WERI-Rb-1 (cell line): ENCODE measurements at regions not wholly inside any gene's neighbourhood (a gene's known extent, or its start where the extent isn't known, plus 50 kb on each side); places are given as distances from the start of the nearest gene placed in this dataset.

ENCODE experiments used
- DNase-seq: peaks from one replicate; pipeline ENCODE4 v3.0.0-alpha.2; 2020
- H3K27ac ChIP-seq: fragments of 250-450 bp; sonication (Bioruptor Pico); 2 replicates; pipeline ENCODE4 v1.5.1; 2020; ENCODE audit warnings: mild to moderate bottlenecking, moderate library complexity
- H3K27me3 ChIP-seq: fragments of 250-450 bp; sonication (Bioruptor Pico); 2 replicates; pipeline ENCODE4 v1.5.1; 2021; ENCODE audit warnings: mild to moderate bottlenecking, low read depth, moderate library complexity; ENCODE audit not compliant: insufficient read depth, severe bottlenecking
- H3K36me3 ChIP-seq: fragments of 250-450 bp; sonication (Bioruptor Pico); 2 replicates; pipeline ENCODE4 v1.5.1; 2020; ENCODE audit warnings: mild to moderate bottlenecking, moderate library complexity
- H3K4me3 ChIP-seq: 2 replicates; pipeline ENCODE4 v1.5.1; 2011; ENCODE audit warnings: low read depth, mild to moderate bottlenecking, control low read depth, low read length
- H3K9me3 ChIP-seq: fragments of 250-450 bp; sonication (Bioruptor Pico); 2 replicates; pipeline ENCODE4 v1.5.1; 2021; ENCODE audit warnings: mild to moderate bottlenecking, moderate library complexity; ENCODE audit not compliant: severe bottlenecking
- TF ChIP-seq, protein P1 (sequence below): IDR thresholded peaks from 2 replicates; pipeline ENCODE4 v1.5.1; 2011; ENCODE audit warnings: low read depth, mild to moderate bottlenecking, control low read depth, inconsistent platforms, low read length

DNA sequence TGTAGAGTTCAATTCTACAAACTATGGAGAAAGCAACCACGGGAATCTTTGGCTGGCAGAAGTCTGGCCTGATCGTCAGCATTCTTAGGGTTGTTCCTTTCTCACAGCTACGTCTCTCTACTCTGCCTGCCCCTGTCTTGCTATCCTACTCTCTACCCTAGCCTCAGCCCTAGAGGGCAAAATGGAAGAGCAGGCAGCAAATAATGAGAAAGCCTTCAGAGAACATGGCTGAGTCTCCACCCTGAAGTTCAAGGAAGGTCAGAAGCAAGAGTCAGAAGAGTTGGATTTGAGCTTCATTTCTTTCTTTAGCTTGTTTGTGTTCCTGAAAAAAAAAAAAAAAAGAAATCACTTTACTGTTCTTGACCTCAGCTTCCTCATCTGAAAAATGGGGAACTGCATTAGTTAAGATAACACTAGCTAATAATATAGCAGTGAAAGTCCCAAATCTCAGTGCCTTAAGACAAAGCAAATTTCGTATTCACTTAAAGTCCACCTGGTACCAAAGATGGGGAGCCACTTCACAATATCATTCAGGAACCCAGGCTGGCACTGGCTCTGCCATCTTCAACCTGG, 50.2 kb upstream of the CCND2 start:
- peaks cover 30% of the 10 kb centered on the region for H3K27me3 ChIP-seq
- H3K4me3 ChIP-seq = no peak overlapping the region
- no peaks in the 10 kb centered on the region for H3K36me3 ChIP-seq
- no peak overlapping the region for H3K27ac ChIP-seq
- no peak for DNase-seq
- no peaks in the 10 kb centered on the region for H3K9me3 ChIP-seq
- TF ChIP-seq, protein P1, sequence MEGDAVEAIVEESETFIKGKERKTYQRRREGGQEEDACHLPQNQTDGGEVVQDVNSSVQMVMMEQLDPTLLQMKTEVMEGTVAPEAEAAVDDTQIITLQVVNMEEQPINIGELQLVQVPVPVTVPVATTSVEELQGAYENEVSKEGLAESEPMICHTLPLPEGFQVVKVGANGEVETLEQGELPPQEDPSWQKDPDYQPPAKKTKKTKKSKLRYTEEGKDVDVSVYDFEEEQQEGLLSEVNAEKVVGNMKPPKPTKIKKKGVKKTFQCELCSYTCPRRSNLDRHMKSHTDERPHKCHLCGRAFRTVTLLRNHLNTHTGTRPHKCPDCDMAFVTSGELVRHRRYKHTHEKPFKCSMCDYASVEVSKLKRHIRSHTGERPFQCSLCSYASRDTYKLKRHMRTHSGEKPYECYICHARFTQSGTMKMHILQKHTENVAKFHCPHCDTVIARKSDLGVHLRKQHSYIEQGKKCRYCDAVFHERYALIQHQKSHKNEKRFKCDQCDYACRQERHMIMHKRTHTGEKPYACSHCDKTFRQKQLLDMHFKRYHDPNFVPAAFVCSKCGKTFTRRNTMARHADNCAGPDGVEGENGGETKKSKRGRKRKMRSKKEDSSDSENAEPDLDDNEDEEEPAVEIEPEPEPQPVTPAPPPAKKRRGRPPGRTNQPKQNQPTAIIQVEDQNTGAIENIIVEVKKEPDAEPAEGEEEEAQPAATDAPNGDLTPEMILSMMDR = no peak

- Histone ChIP-seq H3K4me3 (no peak overlapping the region), H3K27ac (no peak overlapping the region), H3K27me3 (peaks cover 35% of the 10 kb centered on the region), H3K9me3 (no peaks in the 10 kb centered on the region), H3K36me3 (no peaks in the 10 kb centered on the region)
- DNase-seq = no peak
- TF ChIP-seq, protein P1 = no peak
Observed at GRCh38 chr12:4221258-4221620, 52.3 kb upstream of the CCND2 start.

DNA sequence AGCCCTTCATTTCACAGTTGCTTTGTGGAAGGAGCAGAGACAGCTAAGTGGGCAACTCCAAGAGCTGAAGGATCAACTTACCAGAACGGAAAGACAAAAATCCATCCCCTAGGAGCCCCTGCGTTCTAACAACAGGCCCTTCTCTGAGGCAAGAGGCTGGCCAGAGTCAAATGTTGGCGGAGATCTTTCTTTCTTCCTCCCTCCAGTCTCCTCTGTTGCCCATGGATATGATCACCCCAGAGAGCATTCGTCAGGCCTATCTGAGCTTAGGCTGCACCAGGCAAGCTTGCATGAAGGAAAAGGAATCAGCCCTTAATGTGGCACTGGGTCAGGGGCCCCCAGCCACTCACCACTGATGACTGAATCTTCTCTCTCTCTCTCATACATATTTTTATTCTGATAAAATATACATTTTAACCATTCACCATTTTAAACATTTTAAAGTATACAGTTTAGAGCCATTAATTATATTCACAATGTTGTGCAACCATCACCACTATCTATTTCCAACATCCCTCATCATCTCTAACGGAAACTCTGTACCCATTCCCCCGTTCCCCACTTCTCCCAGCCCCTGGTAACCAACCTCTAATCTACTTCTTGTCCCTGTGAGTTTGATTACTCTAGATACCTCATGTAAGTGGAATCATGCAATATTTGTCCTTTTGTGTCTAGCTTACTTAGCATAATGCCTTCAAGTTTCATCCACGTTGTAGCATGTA, 52.9 kb upstream of the CCND2 start:
- Histone ChIP-seq H3K27me3 (peaks cover 35% of the 10 kb centered on the region), H3K36me3 (no peaks in the 10 kb centered on the region), H3K9me3 (no peaks in the 10 kb centered on the region), H3K27ac (no peak overlapping the region), H3K4me3 (no peak overlapping the region)
- TF ChIP-seq, protein P1 = no peak
- DNase-seq = no peak

DNA sequence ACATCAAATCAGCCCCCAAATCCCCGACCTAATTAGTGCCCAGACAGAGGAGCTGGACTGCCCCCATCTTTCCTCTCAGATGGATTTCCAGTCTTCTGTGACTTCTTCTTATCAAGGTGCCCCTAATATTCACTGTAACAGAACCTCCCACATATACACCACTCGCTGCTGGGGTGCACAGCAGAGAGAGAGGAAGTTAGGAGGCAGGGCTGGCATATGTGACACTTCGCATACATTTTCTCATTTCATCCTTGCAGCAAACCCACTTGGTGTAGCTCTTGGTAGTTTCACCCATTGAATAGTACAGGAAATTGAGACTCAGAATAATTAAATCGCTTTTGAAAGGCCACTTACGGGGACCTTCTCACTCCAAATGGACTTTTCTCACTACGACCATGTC, 56.5 kb upstream of the CCND2 start:
- H3K9me3 ChIP-seq = no peaks in the 10 kb centered on the region
- no peak overlapping the region for H3K4me3 ChIP-seq
- no peaks in the 10 kb centered on the region for H3K36me3 ChIP-seq
- TF ChIP-seq, protein P1 = no peak
- H3K27me3 ChIP-seq = peaks cover 24% of the 10 kb centered on the region
- DNase-seq = no peak
- no peak overlapping the region for H3K27ac ChIP-seq

DNA sequence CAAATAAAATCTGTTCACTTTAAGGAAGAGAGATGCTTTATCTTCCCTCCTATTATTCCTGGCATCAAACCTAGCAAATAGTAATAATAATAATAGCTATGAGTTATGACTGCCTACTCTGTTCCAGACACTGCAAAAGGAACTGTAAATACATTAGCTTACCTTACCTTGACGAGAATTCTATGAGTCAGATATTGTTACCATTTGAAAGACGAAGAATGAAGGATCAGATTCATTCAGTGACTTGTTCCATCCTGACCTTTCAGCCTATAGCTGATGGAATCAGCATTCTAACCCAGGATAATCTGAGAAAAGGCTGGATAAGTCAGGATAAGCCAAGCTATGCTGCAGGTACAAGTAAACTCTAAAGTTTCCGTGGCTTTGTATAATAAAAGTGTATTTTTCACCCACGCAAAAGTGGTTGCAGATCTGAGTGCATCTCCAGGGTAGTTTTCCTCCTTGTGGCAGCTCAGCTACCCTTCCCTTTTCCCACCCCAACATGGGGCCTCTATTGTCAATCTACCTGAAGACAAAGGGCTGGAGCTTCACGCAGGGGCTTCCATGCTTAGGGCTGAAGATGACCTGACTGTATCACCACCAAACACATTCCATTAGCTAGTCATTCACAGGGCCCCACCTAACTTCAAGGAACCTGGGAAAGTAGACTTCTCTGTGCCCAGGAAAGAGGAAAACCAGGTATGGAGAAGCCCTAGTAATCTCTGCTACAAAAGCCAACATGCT, 57.2 kb upstream of the CCND2 start:
- Histone ChIP-seq H3K27me3 (peaks cover 27% of the 10 kb centered on the region), H3K27ac (no peak overlapping the region), H3K4me3 (no peak overlapping the region), H3K9me3 (no peaks in the 10 kb centered on the region), H3K36me3 (no peaks in the 10 kb centered on the region)
- TF ChIP-seq, protein P1 = no peak
- no peak for DNase-seq
